Stimulated activated CD8-positive, alpha-beta memory T cell treated with anti-CD3 and anti-CD28 coated beads, Interleukin-4, amount 100 ng/mL, for 48 hours (primary cell): ENCODE measurements at regions not wholly inside any gene's neighbourhood (a gene's known extent, or its start where the extent isn't known, plus 50 kb on each side); places are given as distances from the start of the nearest gene placed in this dataset.

Experiments used
- DNase-seq: peaks from one replicate; pipeline ENCODE4 v3.0.0-alpha.2; 2020

DNA sequence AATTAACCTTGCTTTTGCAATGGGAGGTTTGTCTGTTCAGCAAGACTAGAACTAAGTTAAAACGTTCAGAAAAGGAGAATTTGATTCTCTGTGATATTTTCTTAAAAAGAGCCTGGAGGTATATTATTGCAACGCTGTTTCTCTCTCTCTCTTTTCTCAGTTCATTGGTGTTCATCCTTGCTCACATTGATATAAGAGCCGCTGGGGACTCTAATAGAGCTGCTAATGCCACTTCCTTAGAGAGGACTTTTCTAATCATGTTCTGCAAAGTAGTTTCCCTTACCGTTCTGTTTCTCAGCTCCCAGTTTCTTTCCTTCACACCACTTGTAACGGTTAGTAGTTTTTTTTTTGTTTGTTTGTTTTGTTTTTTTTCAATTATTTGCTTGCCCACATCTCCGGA, 203.8 kb downstream of the RWDD3 start:
- no peak for DNase-seq

- DNase-seq = no peak
These were observed 204.4 kb downstream of the RWDD3 start for GRCh38 chr1:95438218-95438948.

GRCh38 chr1:95440511-95440910, 206.5 kb downstream of the RWDD3 start:
- DNase-seq = no peak

DNA sequence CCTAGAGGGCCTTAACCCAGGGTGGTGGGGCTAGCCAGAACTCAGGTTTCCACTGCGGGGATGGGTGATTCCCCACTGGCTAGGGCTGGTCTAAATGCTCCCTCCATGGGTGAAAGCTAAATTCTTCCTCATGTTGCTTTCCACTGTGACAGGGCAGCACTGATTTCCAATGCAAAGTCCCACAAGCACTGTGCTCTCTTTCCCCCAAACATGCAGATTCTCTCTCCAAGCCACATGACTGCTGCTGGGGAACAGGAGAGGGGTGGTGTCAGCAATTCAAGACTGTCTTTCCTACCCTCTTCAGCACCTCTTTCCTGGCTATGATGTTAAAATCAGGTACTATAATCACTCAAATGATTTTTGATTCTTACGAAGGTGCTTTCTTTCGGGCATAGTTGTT, 215.5 kb downstream of the RWDD3 start:
- no peak for DNase-seq

GRCh38 chr1:95451054-95451453, 217.0 kb downstream of the RWDD3 start:
- no peak for DNase-seq

DNA sequence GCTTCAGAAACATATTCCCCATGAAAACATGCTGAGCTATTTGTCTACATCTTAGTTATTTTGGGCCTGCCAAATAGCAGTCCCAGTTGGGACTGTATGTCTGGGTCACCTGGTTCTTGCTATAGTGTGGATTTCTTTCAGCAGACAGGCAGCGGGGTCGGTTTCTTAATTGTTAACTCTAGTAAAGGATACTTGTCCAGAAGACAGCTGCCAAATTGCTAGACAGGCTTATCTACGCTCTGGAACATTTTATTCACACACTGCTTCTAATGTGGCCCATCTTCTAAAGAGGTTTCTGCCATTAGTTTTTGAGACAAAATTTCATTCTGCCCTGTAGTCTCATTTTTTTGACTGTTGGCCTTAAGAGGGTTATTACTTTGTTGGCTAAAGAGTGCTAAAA, 217.9 kb downstream of the RWDD3 start:
- no peak for DNase-seq

GRCh38 chr1:95453053-95453452, 219.0 kb downstream of the RWDD3 start:
- DNase-seq = no peak

GRCh38 chr1:95467036-95467435, 233.0 kb downstream of the RWDD3 start:
- no peak for DNase-seq

DNA sequence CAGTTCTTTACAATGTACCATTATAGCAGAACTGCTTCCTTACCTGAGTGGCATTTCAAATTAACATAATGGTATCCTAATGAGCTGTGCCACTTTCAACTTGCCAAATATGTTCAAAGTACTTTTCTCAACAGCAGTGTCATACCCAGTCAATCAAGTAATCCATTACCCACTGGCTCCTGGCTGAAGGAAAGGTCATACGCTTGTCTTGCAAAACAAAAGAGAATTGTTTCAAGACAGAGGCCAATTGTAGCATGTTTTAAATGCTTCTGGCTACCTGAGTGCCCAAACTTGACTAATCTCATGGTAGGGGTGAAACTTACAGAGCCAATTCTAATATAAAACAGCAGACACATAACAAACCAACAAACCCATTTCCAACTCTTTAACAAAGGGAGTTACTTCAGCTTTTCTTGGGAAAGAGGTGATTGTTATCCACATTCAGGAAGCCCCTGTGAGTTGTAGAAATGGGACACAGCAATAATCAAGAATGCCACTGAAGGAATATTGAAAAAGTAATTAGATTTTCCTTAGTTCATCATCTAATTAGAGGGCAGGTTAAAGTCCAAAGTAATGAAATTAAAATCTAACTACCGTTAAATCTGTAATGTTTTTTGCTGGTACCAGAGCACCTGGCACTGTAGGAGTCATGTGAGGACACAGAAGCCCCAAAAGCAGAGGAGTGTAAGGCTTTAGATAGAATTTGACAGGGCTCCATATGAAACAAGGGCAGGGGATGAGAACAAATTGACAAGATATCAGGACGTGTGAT, 241.9 kb downstream of the RWDD3 start:
- no peak for DNase-seq

DNA sequence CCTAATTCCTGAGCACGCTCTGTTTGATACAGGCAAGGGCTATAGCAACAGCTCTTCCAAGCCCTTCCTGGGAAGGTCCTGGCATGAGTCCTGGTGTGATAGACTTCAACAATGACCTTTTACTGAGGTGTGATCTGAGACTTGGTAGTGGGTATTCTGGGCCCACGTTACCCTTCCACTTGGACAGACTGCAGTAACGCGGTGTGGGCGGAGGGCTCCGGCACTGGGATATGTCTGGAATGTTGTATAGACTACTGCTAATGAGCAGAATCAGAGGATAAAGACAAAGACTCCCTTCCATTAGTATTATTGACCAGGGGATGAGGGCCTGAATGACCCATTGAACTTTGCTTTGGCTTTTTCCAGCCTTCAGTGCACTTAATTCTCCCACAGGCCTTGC, 262.3 kb downstream of the RWDD3 start:
- no peak for DNase-seq

- no peak for DNase-seq
These were observed 262.8 kb downstream of the RWDD3 start for GRCh38 chr1:95496773-95497172.

- DNase-seq = no peak
These were observed 263.6 kb downstream of the RWDD3 start for GRCh38 chr1:95497566-95497965.

DNA sequence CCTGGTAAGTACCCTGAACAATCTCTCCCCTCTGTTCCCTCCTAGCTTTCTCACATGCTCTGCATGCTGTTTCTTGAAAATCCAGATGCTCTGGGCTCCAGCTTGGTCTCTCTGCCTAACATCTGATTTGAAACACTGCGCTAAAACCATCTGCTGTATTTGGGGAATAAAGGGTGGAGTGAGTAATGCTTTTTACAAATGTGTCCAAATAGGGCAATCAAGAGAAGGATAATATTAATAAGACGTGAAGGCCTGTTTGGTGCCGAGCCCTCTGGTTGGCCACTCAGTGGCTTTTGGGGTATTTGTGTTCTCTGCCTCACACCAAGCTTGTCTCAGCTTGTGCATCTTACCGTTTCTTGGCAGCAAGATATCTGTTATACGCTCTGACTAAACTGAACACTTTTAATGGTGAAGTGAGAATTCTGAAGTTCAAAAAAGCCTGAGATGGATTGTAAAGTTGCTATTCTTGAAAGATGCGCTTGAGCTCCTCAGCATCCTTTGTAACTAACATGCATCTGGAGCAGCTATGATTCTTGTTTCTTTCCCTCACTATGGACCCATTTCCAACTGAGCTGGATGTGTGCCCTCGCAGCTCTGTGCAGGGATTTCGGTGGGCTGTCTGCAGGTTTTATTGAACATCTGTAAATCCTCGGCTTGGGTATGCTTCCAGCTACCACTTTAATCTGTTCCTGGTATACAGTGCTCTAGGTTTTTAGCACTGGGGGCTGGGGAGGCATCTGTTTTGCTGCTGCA, 269.4 kb downstream of the RWDD3 start:
- DNase-seq = no peak

DNA sequence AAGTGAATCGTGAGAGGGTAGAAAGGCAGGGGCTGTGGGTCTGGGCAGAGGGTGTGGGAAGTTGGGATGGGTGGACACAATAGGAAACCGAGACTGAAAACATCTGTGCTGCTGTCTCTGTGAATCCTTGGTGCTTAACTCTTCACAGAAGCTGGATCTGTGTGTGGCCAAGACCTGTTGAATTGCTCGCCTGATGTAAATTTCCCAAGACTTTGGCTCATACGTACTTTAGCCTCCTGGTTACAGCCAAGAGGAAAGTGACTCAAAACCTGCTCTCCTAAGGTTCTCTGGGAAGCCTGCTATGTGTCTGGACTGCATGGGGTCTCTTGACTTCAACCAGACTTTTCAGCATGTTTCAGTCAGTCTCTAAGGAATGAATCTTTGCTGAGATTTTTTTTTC, 270.3 kb downstream of the RWDD3 start:
- DNase-seq = no peak

- DNase-seq = no peak
These were observed 272.9 kb downstream of the RWDD3 start for GRCh38 chr1:95506736-95507414.

DNA sequence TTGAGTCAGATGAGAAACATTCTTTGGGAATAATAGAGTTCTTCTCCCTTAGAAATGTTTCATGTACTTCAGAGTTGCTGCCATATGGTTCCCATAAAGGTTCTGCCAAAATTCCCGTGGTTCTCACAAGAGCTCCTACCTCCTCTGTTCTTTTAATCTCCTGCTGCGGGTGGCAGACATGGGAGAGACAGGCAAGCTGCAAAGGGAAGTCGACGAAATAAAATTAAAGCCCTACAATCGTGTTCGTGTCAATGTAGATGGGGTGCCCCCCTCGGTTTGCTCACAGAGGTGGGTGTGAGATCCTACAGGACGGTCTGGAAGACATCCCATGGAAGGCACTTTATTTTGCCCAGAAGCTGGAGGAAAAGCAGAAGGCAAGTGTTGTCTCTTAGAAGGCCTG, 276.0 kb downstream of the RWDD3 start:
- DNase-seq = no peak

DNA sequence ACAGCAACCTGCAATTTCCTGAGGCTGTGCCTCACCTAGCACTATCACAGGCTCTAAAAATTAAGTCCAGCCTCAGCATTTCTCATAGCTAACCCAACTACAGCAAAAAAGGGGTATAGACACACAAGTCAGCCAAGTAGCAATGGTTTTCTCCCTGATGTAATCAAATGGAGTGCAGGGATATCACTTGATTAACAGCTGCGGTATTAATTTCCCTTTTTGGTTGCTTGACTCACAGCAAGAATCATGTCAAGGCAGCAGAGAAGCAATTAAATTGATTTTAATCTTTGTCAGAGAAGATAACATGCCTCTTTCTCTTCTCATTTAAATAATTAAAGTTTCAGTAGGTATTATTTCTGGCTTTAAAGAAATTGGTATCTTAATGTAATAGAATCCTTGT, 278.9 kb downstream of the RWDD3 start:
- DNase-seq = no peak

DNA sequence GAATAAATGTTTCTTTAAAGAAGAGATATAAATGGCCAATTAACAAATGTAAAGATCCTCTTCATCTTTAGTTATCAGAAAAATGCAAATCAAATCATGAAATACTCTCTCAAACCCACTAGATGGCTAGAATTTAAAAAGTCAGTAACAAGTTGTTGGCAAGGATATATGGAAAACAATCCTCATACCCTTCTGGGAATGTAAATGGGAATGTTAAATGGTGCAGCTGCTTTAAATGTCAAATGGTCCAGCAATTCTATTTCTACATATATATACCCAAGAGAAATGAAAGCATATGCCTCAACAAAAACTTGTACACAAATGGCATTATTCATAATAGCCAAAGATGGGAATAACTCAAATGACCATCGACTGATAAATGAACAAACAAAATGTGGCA, 283.5 kb downstream of the RWDD3 start:
- DNase-seq = no peak

GRCh38 chr1:95518310-95518709, 284.3 kb downstream of the RWDD3 start:
- DNase-seq = no peak

GRCh38 chr1:95520390-95520789, 286.4 kb downstream of the RWDD3 start:
- no peak for DNase-seq

DNA sequence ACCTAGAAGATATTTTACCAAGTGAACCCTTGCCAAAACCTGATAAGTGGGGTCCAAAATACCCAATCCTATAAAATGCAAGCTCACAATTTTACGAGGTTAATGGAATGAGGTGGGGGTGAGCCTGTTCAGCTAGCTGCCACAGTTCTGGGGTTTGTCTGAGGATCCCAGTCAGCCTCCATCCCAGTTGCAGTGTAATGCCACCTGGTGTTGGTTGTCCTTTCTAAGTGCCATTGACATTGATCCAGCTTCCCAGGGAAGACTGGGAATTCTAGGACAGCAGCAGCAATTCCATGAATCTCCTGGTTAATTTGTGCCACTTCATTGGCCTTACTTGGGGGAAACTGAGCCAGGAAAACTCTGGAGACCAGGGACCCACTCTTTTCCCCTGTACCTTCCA, 298.3 kb downstream of the RWDD3 start:
- DNase-seq = no peak

- no peak for DNase-seq
These were observed 301.0 kb downstream of the RWDD3 start for GRCh38 chr1:95534985-95535384.

- no peak for DNase-seq
These were observed 301.6 kb downstream of the RWDD3 start for GRCh38 chr1:95535614-95536013.
